ENCODE measurements at regions not wholly inside any gene's neighbourhood (a gene's known extent, or its start where the extent isn't known, plus 50 kb on each side); places are given as distances from the start of the nearest gene placed in this dataset.

DNA sequence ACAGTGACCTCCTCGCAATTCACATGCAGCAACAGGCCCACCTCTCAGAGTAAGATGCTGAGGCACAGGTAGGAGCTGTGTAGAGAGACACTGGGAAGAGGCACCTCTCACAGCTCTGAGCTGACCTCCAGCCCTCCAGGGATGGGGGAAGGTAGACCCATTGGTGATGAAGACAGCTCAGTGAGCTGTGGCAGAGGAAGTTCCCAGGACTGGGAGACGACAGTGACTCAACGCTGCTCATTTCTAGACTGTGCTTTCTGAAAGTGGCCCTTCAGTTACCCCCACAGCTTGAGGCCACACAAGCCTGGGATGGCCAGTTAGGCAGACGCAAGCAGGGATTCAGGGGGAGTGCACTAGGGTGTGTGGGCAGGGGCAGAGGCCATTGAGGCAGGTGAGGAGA, 2073.2 kb downstream of the TP53TG3F start:
- TF ChIP-seq, protein P1, sequence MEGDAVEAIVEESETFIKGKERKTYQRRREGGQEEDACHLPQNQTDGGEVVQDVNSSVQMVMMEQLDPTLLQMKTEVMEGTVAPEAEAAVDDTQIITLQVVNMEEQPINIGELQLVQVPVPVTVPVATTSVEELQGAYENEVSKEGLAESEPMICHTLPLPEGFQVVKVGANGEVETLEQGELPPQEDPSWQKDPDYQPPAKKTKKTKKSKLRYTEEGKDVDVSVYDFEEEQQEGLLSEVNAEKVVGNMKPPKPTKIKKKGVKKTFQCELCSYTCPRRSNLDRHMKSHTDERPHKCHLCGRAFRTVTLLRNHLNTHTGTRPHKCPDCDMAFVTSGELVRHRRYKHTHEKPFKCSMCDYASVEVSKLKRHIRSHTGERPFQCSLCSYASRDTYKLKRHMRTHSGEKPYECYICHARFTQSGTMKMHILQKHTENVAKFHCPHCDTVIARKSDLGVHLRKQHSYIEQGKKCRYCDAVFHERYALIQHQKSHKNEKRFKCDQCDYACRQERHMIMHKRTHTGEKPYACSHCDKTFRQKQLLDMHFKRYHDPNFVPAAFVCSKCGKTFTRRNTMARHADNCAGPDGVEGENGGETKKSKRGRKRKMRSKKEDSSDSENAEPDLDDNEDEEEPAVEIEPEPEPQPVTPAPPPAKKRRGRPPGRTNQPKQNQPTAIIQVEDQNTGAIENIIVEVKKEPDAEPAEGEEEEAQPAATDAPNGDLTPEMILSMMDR (IDR thresholded peaks at IDR 0.05), result no peak
- DNase-seq (no peak), ATAC-seq (no peak)
- Histone ChIP-seq H3K27ac (no peak overlapping the region), H3K4me1 (no peaks in the 10 kb centered on the region), H3K27me3 (ENCODE audit: insufficient read depth in 3 of 3, low read length in 2 of 3) (no peaks in the 10 kb centered on the region), H3K4me3 (no peak overlapping the region), H3K36me3 (ENCODE audit: insufficient read depth in 1 of 2, low read depth in 1 of 2) (no peaks in the 10 kb centered on the region), H3K9me3 (no peaks in the 10 kb centered on the region)
- intact Hi-C loops (cut with DNase I), result no loop called here
- 72 to 77% (median 73%) methylated on average over 4 of the region's 4 CpGs for WGBS, 3 donors

GRCh38 chr16:35533683-35534082, 2074.3 kb downstream of the TP53TG3F start:
- TF ChIP-seq, protein P1 (IDR thresholded peaks at IDR 0.05), result no peak
- Histone ChIP-seq H3K36me3 (ENCODE audit: insufficient read depth in 1 of 2, low read depth in 1 of 2) (no peaks in the 10 kb centered on the region), H3K4me3 (no peak overlapping the region), H3K27me3 (ENCODE audit: insufficient read depth in 3 of 3, low read length in 2 of 3) (no peaks in the 10 kb centered on the region), H3K4me1 (no peaks in the 10 kb centered on the region), H3K9me3 (no peaks in the 10 kb centered on the region), H3K27ac (no peak overlapping the region)
- DNase-seq (no peak), ATAC-seq (no peak)
- intact Hi-C loops (cut with DNase I), result no loop called here
- WGBS, 3 donors, result 63 to 85% (median 73%) methylated on average over 2 of the region's 2 CpGs

DNA sequence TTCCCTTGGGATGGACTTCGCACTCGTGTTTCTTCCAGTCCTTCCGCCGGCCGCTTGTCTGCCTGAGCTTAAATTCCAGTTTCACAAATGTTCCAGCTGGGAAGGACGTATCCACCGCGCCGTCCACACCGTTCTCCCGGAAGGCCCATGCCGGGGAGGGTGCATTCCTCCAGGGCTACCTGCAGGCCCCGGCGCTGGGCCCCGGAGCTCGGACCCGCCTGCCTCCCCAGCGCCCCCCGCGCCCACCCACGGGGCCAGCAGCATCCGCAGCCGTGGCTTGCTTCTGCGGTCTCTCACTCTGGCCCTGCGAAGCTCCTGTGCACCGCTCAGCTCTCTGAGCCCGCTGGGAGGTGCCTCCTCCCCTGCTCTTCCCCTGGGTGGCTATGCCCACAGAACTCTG, 2084.1 kb downstream of the TP53TG3F start:
- Histone ChIP-seq H3K4me1 (no peaks in the 10 kb centered on the region), H3K27ac (no peak overlapping the region), H3K36me3 (ENCODE audit: insufficient read depth in 1 of 2, low read depth in 1 of 2) (no peaks in the 10 kb centered on the region), H3K9me3 (no peaks in the 10 kb centered on the region), H3K4me3 (no peak overlapping the region), H3K27me3 (ENCODE audit: insufficient read depth in 3 of 3, low read length in 2 of 3) (no peaks in the 10 kb centered on the region)
- WGBS, 3 donors, result 77 to 88% (median 79%) methylated on average over 21 to 27 of the region's 27 CpGs
- DNase-seq (no peak), ATAC-seq (no peak)
- TF ChIP-seq, protein P1 (IDR thresholded peaks at IDR 0.05), result no peak
- intact Hi-C loops (cut with DNase I), result no loop called here

DNA sequence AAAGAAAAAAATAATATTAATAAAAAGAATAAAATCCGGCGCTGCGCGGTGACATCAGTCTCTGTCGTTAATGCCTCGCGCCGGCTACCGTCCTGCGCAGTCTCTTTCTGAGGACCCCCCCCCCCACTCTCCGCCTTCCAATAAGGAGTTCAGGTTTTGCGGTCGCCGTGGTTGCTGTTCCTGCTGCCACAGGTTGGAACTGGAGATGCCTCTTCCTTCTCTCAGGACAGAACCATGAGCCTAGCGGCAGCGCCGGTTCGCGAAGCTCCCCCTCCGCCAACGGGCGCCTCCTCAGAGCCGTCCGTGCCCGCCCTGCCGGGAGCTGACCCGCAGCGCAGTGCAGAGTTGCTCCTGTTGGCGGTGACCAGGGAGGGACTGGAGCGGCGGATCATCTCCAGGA, 2093.4 kb downstream of the TP53TG3F start:
- Histone ChIP-seq H3K27me3 (ENCODE audit: insufficient read depth in 3 of 3, low read length in 2 of 3) (no peaks in the 10 kb centered on the region), H3K4me3 (no peak overlapping the region), H3K36me3 (ENCODE audit: insufficient read depth in 1 of 2, low read depth in 1 of 2) (no peaks in the 10 kb centered on the region), H3K9me3 (peaks cover 3% of the 10 kb centered on the region), H3K4me1 (no peaks in the 10 kb centered on the region), H3K27ac (no peak overlapping the region)
- no peak for ATAC-seq
- DNase-seq, result no peak
- WGBS, 3 donors, result 39 to 55% (median 51%) methylated on average over 31 of the region's 31 CpGs
- intact Hi-C loops (cut with DNase I), result no loop called here
- TF ChIP-seq, protein P1 (IDR thresholded peaks at IDR 0.05), result no peak

DNA sequence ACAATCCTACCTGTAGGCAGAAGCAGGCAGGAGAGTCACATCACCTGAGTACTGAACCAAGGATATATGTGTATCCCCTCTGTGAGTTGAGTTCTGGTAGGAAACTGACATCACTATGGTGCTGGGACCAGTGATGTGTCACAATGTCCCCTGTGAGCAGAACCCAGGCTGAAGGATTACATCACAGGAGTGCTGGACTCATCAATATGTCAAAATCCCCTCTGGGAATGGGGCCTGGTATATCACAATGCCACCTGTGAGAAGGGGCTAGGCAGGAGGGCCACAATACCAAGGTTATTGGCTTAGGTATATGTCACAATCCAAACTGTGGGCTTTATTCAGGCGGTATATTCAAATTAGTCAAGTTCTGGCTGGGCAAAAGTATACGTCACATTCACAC, 2098.3 kb downstream of the TP53TG3F start:
- no peaks in the 10 kb centered on the region for H3K27me3 ChIP-seq (ENCODE audit: insufficient read depth in 3 of 3, low read length in 2 of 3)
- H3K36me3 ChIP-seq (ENCODE audit: insufficient read depth in 1 of 2, low read depth in 1 of 2), result no peaks in the 10 kb centered on the region
- WGBS, 3 donors, result 62 to 66% (median 64%) methylated on average over 2 of the region's 2 CpGs
- H3K4me1 ChIP-seq, result no peaks in the 10 kb centered on the region
- no peak overlapping the region for H3K27ac ChIP-seq
- H3K9me3 ChIP-seq, result peaks cover 3% of the 10 kb centered on the region
- intact Hi-C loops (cut with DNase I), result no loop called here
- no peak overlapping the region for H3K4me3 ChIP-seq
- DNase-seq, result no peak
- TF ChIP-seq, protein P1 (IDR thresholded peaks at IDR 0.05), result no peak
- ATAC-seq, result no peak
